ENCODE measurements at regions not wholly inside any gene's neighbourhood (a gene's known extent, or its start where the extent isn't known, plus 50 kb on each side); places are given as distances from the start of the nearest gene placed in this dataset.

DNA sequence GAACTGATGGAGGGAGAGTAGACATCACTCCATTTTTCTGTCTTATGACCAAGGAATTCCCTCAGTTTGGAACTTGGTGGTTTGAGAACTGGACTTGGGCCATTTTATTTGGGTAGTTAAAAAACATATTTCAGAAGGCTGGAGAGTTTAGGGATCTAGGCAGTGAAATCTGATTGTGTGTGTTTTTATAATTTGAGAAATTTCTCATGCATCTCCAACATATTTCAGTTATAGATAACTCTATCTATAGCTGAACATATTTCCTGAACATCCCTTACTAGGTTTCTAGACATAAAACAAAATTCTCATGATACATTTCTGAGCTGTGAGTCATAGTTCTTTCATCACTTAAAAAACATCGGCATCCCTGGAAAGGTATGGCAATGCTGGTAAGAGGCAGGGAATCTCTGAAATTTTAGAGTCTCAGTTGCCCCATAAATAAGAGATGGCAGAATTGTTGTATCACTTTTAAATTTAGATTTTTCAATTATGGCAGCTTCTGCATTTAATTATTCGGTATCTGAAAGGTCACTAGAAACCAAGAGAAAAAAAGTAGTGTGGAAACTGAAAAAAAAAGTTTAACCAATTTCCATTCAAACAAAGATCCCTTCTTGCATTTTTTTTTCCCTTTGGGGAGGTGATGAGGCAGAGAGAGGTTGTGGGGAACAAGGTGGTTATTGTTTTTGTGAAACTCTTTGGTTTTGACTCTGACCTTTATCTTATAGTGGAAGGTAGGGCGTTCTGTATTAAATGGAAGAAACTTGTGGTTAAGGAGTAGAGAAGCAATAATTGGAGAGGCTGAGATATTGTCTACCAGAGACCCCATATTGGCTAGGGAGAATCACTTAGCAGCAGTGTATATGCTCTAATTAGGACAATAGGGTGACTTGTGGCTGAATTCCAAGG lies 102.9 kb downstream of the FASLG start:
- H3K23ac ChIP-seq (ENCODE audit: insufficient read length, low read depth, low read length) = no peak overlapping the region
- Mint-ChIP-seq H3K4me1 (no peaks in the 10 kb centered on the region), H3K27ac (no peak overlapping the region), H3K9me3 (no peaks in the 10 kb centered on the region), H3K27me3 (ENCODE audit: low read depth) (no peaks in the 10 kb centered on the region), H3K36me3 (ENCODE audit: insufficient read depth in 1 of 3, low read depth in 3 of 3) (no peaks in the 10 kb centered on the region), H3K4me3 (no peak overlapping the region)
- H3T11ph ChIP-seq (ENCODE audit: low read length) = no peak overlapping the region
- no peak for DNase-seq
- H3K79me2 ChIP-seq (ENCODE audit: insufficient read depth, low read length) = no peaks in the 10 kb centered on the region
- no peak overlapping the region for H2BK20ac ChIP-seq (ENCODE audit: low read depth, low read length, poor library complexity, severe bottlenecking)
- no peak overlapping the region for H2BK12ac ChIP-seq (ENCODE audit: insufficient read length, low read depth, low read length)
- H2BK120ac ChIP-seq (ENCODE audit: low read depth, low read length, poor library complexity, severe bottlenecking) = no peak overlapping the region
- no peak overlapping the region for H3K56ac ChIP-seq (ENCODE audit: insufficient read length, low read depth, low read length)
- no peaks in the 10 kb centered on the region for H3K9me3 ChIP-seq (ENCODE audit: control insufficient read depth, low read depth, low read length)
- no peak overlapping the region for H4K8ac ChIP-seq (replicated peaks; ENCODE audit: insufficient read length, low read depth, low read length)
- H4K91ac ChIP-seq (ENCODE audit: insufficient read length, low read depth, low read length) = no peak overlapping the region
- no peaks in the 10 kb centered on the region for H3K23me2 ChIP-seq (ENCODE audit: insufficient read length, low read depth, low read length, poor library complexity, severe bottlenecking)
- H3K18ac ChIP-seq (ENCODE audit: insufficient read length, low read depth, low read length) = no peak overlapping the region
- no peaks in the 10 kb centered on the region for H3K4me1 ChIP-seq (ENCODE audit: insufficient read depth, low read length)
- no CpG with 5 or more reads among the region's 3 CpGs for WGBS (ENCODE audit: extremely low coverage, insufficient read length, low lambda C conversion rate)
- no peak overlapping the region for H3K4me2 ChIP-seq (ENCODE audit: insufficient read depth, insufficient read length, low read length)
- no peak overlapping the region for H3K9ac ChIP-seq (ENCODE audit: extremely low read depth, insufficient read length, low read length)
- no peak overlapping the region for H2BK5ac ChIP-seq (ENCODE audit: insufficient read length, low read length)
- no peak overlapping the region for H3K14ac ChIP-seq (ENCODE audit: insufficient read depth, low read length)
- no peak overlapping the region for H2AK5ac ChIP-seq (ENCODE audit: insufficient read length, low read length)
- H3K27me3 ChIP-seq (ENCODE audit: insufficient read depth, low read length) = no peaks in the 10 kb centered on the region
- no peak overlapping the region for H2BK15ac ChIP-seq (ENCODE audit: low read depth, low read length)
- H2AFZ ChIP-seq (ENCODE audit: low read length) = no peak overlapping the region
- H3K4ac ChIP-seq (ENCODE audit: low read depth, low read length) = no peak overlapping the region
- TF ChIP-seq, protein P1, sequence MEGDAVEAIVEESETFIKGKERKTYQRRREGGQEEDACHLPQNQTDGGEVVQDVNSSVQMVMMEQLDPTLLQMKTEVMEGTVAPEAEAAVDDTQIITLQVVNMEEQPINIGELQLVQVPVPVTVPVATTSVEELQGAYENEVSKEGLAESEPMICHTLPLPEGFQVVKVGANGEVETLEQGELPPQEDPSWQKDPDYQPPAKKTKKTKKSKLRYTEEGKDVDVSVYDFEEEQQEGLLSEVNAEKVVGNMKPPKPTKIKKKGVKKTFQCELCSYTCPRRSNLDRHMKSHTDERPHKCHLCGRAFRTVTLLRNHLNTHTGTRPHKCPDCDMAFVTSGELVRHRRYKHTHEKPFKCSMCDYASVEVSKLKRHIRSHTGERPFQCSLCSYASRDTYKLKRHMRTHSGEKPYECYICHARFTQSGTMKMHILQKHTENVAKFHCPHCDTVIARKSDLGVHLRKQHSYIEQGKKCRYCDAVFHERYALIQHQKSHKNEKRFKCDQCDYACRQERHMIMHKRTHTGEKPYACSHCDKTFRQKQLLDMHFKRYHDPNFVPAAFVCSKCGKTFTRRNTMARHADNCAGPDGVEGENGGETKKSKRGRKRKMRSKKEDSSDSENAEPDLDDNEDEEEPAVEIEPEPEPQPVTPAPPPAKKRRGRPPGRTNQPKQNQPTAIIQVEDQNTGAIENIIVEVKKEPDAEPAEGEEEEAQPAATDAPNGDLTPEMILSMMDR (conservative IDR thresholded peaks at IDR 0.05) = no peak
- no peaks in the 10 kb centered on the region for H4K20me1 ChIP-seq (ENCODE audit: control insufficient read depth, insufficient read depth, insufficient read length)
- H4K5ac ChIP-seq (ENCODE audit: insufficient read length, low read depth, low read length) = no peak overlapping the region
- no peak overlapping the region for H3K27ac ChIP-seq (ENCODE audit: insufficient read length, low read depth, low read length)
- H3K79me1 ChIP-seq (ENCODE audit: insufficient read depth, low read depth, low read length, poor library complexity, severe bottlenecking) = no peaks in the 10 kb centered on the region

Measured in H9 (cell line).